ENCODE measurements at regions not wholly inside any gene's neighbourhood (a gene's known extent, or its start where the extent isn't known, plus 50 kb on each side); places are given as distances from the start of the nearest gene placed in this dataset.

- WGBS, 2 donors, result 92% methylated on average over 5 of the region's 5 CpGs
Measured at GRCh38 chr2:120947327-120947726, 211.7 kb downstream of the GLI2 start.

DNA sequence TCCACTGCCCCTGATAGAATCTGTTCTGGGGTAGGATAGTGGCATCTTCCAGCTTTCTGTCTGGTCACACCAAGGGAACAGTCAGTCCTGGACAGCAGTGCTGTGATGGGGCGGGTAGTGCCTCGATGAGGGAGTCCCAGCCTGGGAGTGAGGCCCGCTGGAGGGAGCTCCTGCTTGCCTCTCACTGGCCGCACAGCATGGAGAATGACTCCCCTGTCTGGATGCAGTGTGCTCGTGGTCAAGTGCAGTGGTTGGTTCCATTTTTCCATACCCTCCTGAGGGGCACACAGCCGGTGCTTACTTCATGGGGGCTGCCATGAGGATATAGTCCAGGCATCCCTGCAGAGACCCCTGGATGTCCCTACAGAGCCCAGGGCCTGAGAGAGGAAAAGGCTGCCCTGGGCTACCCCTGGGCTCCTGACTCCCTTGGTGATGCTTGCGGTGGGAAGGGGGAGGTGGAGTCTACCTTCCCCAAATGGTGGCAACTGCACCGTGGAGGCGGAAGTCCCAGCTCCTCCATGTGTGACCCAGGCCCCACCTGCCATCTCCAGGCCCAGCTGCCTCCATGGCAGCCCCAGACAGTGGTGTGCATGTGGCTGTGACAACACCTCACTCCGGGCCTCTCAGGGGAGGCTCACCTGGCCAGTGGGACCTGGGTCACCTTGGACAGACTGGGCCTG, 212.5 kb downstream of the GLI2 start:
- Histone ChIP-seq H3K4me1 (no peaks in the 10 kb centered on the region), H3K9me3 (no peaks in the 10 kb centered on the region), H3K27ac (no peak overlapping the region), H3K4me3 (no peak overlapping the region), H3K36me3 (no peaks in the 10 kb centered on the region), H3K27me3 (no peaks in the 10 kb centered on the region)
- DNase-seq (no peak), ATAC-seq (ENCODE audit: low FRiP score in 2 of 2) (no peak)
- 93% methylated on average over 9 of the region's 10 CpGs; no CpG with 5 or more reads in 1 of the 2 donors for WGBS, 2 donors
- no peak for TF ChIP-seq POLR2AphosphoS5 (IDR thresholded peaks at IDR 0.05)
- no peak for TF ChIP-seq POLR2A (IDR thresholded peaks at IDR 0.05)
- no peak for TF ChIP-seq CTCF (IDR thresholded peaks at IDR 0.05)
- no peak for TF ChIP-seq EP300 (IDR thresholded peaks at IDR 0.05)

More at GRCh38 chr2:120947327-120947726, 211.7 kb downstream of the GLI2 start:
- Histone ChIP-seq H3K36me3 (no peaks in the 10 kb centered on the region), H3K4me3 (no peak overlapping the region), H3K4me1 (no peaks in the 10 kb centered on the region), H3K27me3 (no peaks in the 10 kb centered on the region), H3K9me3 (no peaks in the 10 kb centered on the region), H3K27ac (no peak overlapping the region)
- ATAC-seq (ENCODE audit: low FRiP score in 2 of 2), result no peak
- DNase-seq, result no peak
- TF ChIP-seq EP300 (IDR thresholded peaks at IDR 0.05) (no peak), POLR2AphosphoS5 (IDR thresholded peaks at IDR 0.05) (no peak), POLR2A (IDR thresholded peaks at IDR 0.05) (no peak), CTCF (IDR thresholded peaks at IDR 0.05) (no peak)

DNA sequence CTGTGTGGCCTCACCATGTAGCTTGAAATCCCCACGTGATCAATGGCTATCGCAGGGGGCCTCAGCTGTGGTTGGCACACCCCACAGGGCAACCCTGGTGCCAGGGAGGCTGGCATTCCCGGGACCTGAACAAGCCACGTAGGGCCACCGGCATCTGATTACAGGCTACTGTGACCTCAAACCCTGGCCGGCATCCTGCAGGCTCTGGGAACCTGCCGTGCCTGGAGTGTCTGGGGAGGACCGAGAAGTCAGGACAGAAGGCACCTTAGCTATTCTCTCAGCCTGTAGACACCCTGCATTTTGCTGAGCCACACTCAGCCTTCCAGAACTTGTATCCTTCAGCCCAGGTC, 213.0 kb downstream of the GLI2 start:
- Histone ChIP-seq H3K4me1 (no peaks in the 10 kb centered on the region), H3K4me3 (no peak overlapping the region), H3K27me3 (no peaks in the 10 kb centered on the region), H3K9me3 (no peaks in the 10 kb centered on the region), H3K27ac (no peak overlapping the region), H3K36me3 (no peaks in the 10 kb centered on the region)
- no peak for TF ChIP-seq CTCF (IDR thresholded peaks at IDR 0.05)
- TF ChIP-seq POLR2A (IDR thresholded peaks at IDR 0.05), result no peak
- no peak for TF ChIP-seq POLR2AphosphoS5 (IDR thresholded peaks at IDR 0.05)
- TF ChIP-seq EP300 (IDR thresholded peaks at IDR 0.05), result no peak
- ATAC-seq (ENCODE audit: low FRiP score in 2 of 2) (no peak), DNase-seq (peak in 1 of 2 donors; percentile 55)
- 91% methylated on average over 8 of the region's 8 CpGs; no CpG with 5 or more reads in 1 of the 2 donors for WGBS, 2 donors

- Histone ChIP-seq H3K27me3 (no peaks in the 10 kb centered on the region), H3K9me3 (no peaks in the 10 kb centered on the region), H3K4me3 (no peak overlapping the region), H3K4me1 (no peaks in the 10 kb centered on the region), H3K27ac (no peak overlapping the region), H3K36me3 (no peaks in the 10 kb centered on the region)
- 74 to 79% methylated on average over 8 to 11 of the region's 12 CpGs for WGBS, 2 donors
- TF ChIP-seq POLR2AphosphoS5 (IDR thresholded peaks at IDR 0.05) (no peak), POLR2A (IDR thresholded peaks at IDR 0.05) (no peak), CTCF (IDR thresholded peaks at IDR 0.05) (no peak), EP300 (IDR thresholded peaks at IDR 0.05) (no peak)
- DNase-seq (no peak), ATAC-seq (ENCODE audit: low FRiP score in 2 of 2) (no peak)
Measured at GRCh38 chr2:120949027-120949956, 213.6 kb downstream of the GLI2 start.

Data from upper lobe of left lung (tissue), 6 donors.